Gastroesophageal sphincter (tissue), 4 donors: ENCODE measurements at regions not wholly inside any gene's neighbourhood (a gene's known extent, or its start where the extent isn't known, plus 50 kb on each side); places are given as distances from the start of the nearest gene placed in this dataset.

ENCODE experiments used
- ATAC-seq: fragments of 150-250 bp; one replicate; pipeline ENCODE4 v1.9.1; 2016; ENCODE audit warnings: mild to moderate bottlenecking, moderate library complexity
- H3K27ac ChIP-seq, 4 donors: fragments of 200-600 bp; sonication (generic) in 3 of 4; 1 replicate in 3 of 4; 2 replicates in 1 of 4; pipeline ENCODE4 v1.5.1; 2016 to 2019
- H3K27me3 ChIP-seq: fragments of 200-600 bp; sonication (generic); one replicate; pipeline ENCODE4 v1.5.1; 2019
- H3K36me3 ChIP-seq, 2 donors: fragments of 200-600 bp; sonication (generic); one replicate each; pipeline ENCODE4 v1.5.1; 2019; ENCODE audit warnings: control low read depth in 1 of 2
- H3K4me1 ChIP-seq, 3 donors: fragments of 200-600 bp; sonication (generic); 1 replicate in 2 of 3; 2 replicates in 1 of 3; pipeline ENCODE4 v1.5.1; 2016 to 2019; ENCODE audit warnings: control low read depth in 2 of 3
- H3K4me3 ChIP-seq, 2 donors: fragments of 200-600 bp; sonication (generic); one replicate each; pipeline ENCODE4 v1.5.1; 2019; ENCODE audit warnings: mild to moderate bottlenecking in 1 of 2, moderate library complexity in 1 of 2
- H3K9me3 ChIP-seq, 3 donors: fragments of 200-600 bp; sonication (generic); one replicate each; pipeline ENCODE4 v1.5.1; 2017 to 2019; ENCODE audit warnings: control low read depth in 2 of 3
- EP300 ChIP-seq: sonication (generic); formaldehyde crosslinking; IDR thresholded peaks from one replicate; pipeline ENCODE4 v1.6.1; 2017; ENCODE audit warnings: antibody characterized with exemption, mild to moderate bottlenecking
- POLR2A ChIP-seq, 2 donors: fragments of 450-650 bp; IDR thresholded peaks; one replicate each; pipeline ENCODE4 v1.6.1; 2017; ENCODE audit warnings: antibody characterized with exemption in 2 of 2, mild to moderate bottlenecking in 2 of 2, moderate library complexity in 1 of 2
- POLR2AphosphoS5 ChIP-seq: sonication (generic); formaldehyde crosslinking; IDR thresholded peaks from one replicate; pipeline ENCODE4 v1.6.1; 2017; ENCODE audit warnings: antibody characterized with exemption
- WGBS, 2 donors: methylation state at CpG; one replicate each; pipeline ENCODE4 v1.1.5; 2018; ENCODE audit warnings: low coverage in 1 of 2; 5-methylcytosine and 5-hydroxymethylcytosine counted together
- TF ChIP-seq, protein P1 (sequence below), 4 experiments: fragments of 200-600 bp in 2 of 4; fragments of 450-650 bp in 2 of 4; sonication (generic) in 1 of 4; IDR thresholded peaks; one replicate each; pipeline ENCODE4 v1.5.1; 2017 to 2019; ENCODE audit warnings: antibody characterized with exemption in 4 of 4, mild to moderate bottlenecking in 2 of 4, moderate library complexity in 2 of 4

- TF ChIP-seq POLR2A (IDR thresholded peaks at IDR 0.05), result no peak
- TF ChIP-seq, protein P1, sequence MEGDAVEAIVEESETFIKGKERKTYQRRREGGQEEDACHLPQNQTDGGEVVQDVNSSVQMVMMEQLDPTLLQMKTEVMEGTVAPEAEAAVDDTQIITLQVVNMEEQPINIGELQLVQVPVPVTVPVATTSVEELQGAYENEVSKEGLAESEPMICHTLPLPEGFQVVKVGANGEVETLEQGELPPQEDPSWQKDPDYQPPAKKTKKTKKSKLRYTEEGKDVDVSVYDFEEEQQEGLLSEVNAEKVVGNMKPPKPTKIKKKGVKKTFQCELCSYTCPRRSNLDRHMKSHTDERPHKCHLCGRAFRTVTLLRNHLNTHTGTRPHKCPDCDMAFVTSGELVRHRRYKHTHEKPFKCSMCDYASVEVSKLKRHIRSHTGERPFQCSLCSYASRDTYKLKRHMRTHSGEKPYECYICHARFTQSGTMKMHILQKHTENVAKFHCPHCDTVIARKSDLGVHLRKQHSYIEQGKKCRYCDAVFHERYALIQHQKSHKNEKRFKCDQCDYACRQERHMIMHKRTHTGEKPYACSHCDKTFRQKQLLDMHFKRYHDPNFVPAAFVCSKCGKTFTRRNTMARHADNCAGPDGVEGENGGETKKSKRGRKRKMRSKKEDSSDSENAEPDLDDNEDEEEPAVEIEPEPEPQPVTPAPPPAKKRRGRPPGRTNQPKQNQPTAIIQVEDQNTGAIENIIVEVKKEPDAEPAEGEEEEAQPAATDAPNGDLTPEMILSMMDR (IDR thresholded peaks at IDR 0.05), result no peak
- TF ChIP-seq EP300, result no peak
- no peak for TF ChIP-seq POLR2AphosphoS5
- Histone ChIP-seq H3K27ac (no peak overlapping the region), H3K36me3 (no peaks in the 10 kb centered on the region), H3K9me3 (no peaks in the 10 kb centered on the region), H3K4me3 (no peak overlapping the region), H3K4me1 (no peaks in the 10 kb centered on the region), H3K27me3 (peaks cover 7% of the 10 kb centered on the region)
- ATAC-seq, result no peak
- no CpG with 5 or more reads among the region's 20 CpGs for WGBS, 2 donors
Observed at GRCh38 chr5:42894057-42894456, 82.4 kb upstream of the SELENOP start.

GRCh38 chr5:42889311-42889933 lies 77.7 kb upstream of the SELENOP start:
- Histone ChIP-seq H3K4me1 (no peaks in the 10 kb centered on the region), H3K27ac (no peak overlapping the region), H3K36me3 (no peaks in the 10 kb centered on the region), H3K9me3 (no peaks in the 10 kb centered on the region), H3K4me3 (no peak overlapping the region), H3K27me3 (peaks cover 14% of the 10 kb centered on the region)
- peak; percentile 78 for ATAC-seq
- WGBS, 2 donors, result 22 to 23% methylated on average over 3 to 4 of the region's 4 CpGs
- TF ChIP-seq, protein P1 (IDR thresholded peaks at IDR 0.05), result peak; percentile 63 to 85 (median 74)
- no peak for TF ChIP-seq POLR2AphosphoS5

DNA sequence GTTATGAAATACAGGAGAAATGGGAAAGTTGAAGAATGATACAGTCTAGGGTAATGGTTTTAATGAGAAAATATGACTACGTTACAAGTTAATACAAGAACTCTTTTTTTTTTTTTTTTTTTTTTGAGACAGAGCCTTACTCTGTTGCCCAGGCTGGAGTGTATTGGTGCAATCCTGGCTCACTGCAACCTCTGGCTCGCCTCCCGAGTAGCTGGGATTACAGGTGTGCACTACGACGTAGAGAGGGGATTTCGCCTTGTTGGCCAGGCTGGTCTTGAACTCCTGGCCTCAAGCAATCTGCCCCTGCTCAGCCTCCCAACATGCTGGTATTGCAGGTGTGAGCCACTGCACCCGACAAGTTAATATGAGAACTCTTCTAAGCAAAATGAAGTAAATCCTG lies 77.1 kb upstream of the SELENOP start:
- peaks cover 9% of the 10 kb centered on the region for H3K27me3 ChIP-seq
- H3K4me1 ChIP-seq, result no peaks in the 10 kb centered on the region
- H3K4me3 ChIP-seq, result no peak overlapping the region
- no peaks in the 10 kb centered on the region for H3K36me3 ChIP-seq
- no peak overlapping the region for H3K27ac ChIP-seq
- no peak for TF ChIP-seq POLR2A (IDR thresholded peaks at IDR 0.05)
- TF ChIP-seq, protein P1 (IDR thresholded peaks at IDR 0.05), result no peak
- TF ChIP-seq POLR2AphosphoS5, result no peak
- no peak for ATAC-seq
- H3K9me3 ChIP-seq, result no peaks in the 10 kb centered on the region
- WGBS, 2 donors, result 63 to 68% methylated on average over 3 to 7 of the region's 7 CpGs

DNA sequence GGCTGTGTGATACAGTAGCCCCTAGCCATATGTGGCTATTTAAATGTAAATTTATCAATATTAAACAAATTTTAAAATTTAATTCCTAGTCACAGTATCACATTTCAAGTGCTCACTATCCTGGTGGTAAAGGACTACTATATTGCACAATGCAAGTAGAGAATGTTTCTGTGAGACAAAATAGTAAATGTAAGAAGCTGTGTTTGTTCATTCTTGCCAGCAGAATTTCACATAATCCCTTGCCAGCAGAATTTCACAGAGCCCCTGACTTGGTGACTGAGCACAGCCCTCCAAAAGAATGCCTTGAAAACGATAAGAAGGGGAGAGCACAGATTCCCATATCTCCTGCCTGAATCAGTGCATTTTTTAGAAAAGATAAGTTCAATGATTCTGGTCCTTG lies 75.9 kb upstream of the SELENOP start:
- WGBS, 2 donors, result 0 to 13% methylated on average over 1 of the region's 1 CpG
- no peak for ATAC-seq
- no peaks in the 10 kb centered on the region for H3K36me3 ChIP-seq

DNA sequence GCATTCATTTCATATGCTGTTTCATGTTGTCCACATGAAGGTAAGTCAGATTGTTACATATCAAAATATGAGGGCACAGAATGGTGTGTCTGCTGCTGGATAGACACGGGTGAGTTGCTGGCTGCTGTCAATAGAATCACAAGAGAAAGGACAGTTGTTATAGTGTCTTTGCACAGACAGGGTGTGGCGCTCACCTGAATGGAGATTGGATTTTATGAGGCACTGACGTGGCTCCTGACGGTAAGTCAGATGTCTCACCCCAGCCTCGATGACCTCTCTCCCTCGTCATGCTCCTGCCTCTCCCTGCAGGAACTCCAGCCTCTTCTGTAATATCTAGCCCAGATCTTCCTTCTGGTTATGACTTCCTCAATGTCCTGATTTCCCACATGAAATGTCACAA lies 75.4 kb upstream of the SELENOP start:
- Histone ChIP-seq H3K27me3 (peaks cover 9% of the 10 kb centered on the region), H3K4me1 (no peaks in the 10 kb centered on the region), H3K9me3 (no peaks in the 10 kb centered on the region), H3K27ac (no peak overlapping the region), H3K36me3 (no peaks in the 10 kb centered on the region), H3K4me3 (no peak overlapping the region)
- TF ChIP-seq, protein P1 (IDR thresholded peaks at IDR 0.05), result no peak
- TF ChIP-seq EP300 (no peak), POLR2A (IDR thresholded peaks at IDR 0.05) (no peak), POLR2AphosphoS5 (no peak)
- 63 to 88% methylated on average over 2 to 6 of the region's 6 CpGs for WGBS, 2 donors
- no peak for ATAC-seq

More for the DNA sequence above, 75.9 kb upstream of the SELENOP start:
- Histone ChIP-seq H3K9me3 (no peaks in the 10 kb centered on the region), H3K27me3 (peaks cover 9% of the 10 kb centered on the region), H3K4me3 (no peak overlapping the region), H3K27ac (no peak overlapping the region), H3K4me1 (no peaks in the 10 kb centered on the region)
- TF ChIP-seq EP300, result no peak
- no peak for TF ChIP-seq POLR2A (IDR thresholded peaks at IDR 0.05)
- TF ChIP-seq, protein P1 (IDR thresholded peaks at IDR 0.05), result no peak
- TF ChIP-seq POLR2AphosphoS5, result no peak
